DND-41 (cell line): ENCODE measurements at regions not wholly inside any gene's neighbourhood (a gene's known extent, or its start where the extent isn't known, plus 50 kb on each side); places are given as distances from the start of the nearest gene placed in this dataset.

Source experiments
- ATAC-seq: fragments of 200-7000 bp; cut with Tn5 transposase; 3 replicates; pipeline ENCODE4 v1.9.1; 2021; ENCODE audit warnings: low read depth; ENCODE audit not compliant: insufficient read depth
- DNase-seq: peaks from one replicate; pipeline ENCODE4 v3.0.0-alpha.2; 2020
- H2AFZ ChIP-seq: 2 replicates; pipeline ENCODE4 v1.6.0; 2012; ENCODE audit warnings: low read depth, low read length
- H3K27ac ChIP-seq: 2 replicates; pipeline ENCODE4 v1.5.1; 2012; ENCODE audit warnings: low read length, inconsistent platforms
- H3K27me3 ChIP-seq: fragments of 200-600 bp; sonication (generic); 2 replicates; pipeline ENCODE4 v1.6.0; 2012; ENCODE audit warnings: low read length, mild to moderate bottlenecking, inconsistent platforms; ENCODE audit not compliant: insufficient read depth, poor library complexity
- H3K36me3 ChIP-seq: 2 replicates; pipeline ENCODE4 v1.5.1; 2012; ENCODE audit warnings: low read length, inconsistent platforms; ENCODE audit not compliant: insufficient read depth
- H3K4me1 ChIP-seq: 2 replicates; pipeline ENCODE4 v1.5.1; 2012; ENCODE audit warnings: mild to moderate bottlenecking, low read length; ENCODE audit not compliant: insufficient read depth
- H3K4me2 ChIP-seq: 2 replicates; pipeline ENCODE4 v1.6.0; 2012; ENCODE audit warnings: mild to moderate bottlenecking, moderate library complexity, low read length, inconsistent platforms; ENCODE audit not compliant: insufficient read depth
- H3K4me3 ChIP-seq, 2 experiments: fragments of 200-600 bp in 1 of 2; shearing (Covaris generic) in 1 of 2; 2 replicates each; pipeline ENCODE4 v1.5.1; 2012 to 2016; ENCODE audit warnings: inconsistent platforms in 2 of 2, low read length in 2 of 2, mild to moderate bottlenecking in 2 of 2, low read depth in 1 of 2, moderate library complexity in 1 of 2
- H3K79me2 ChIP-seq: 2 replicates; pipeline ENCODE4 v1.6.0; 2012; ENCODE audit warnings: low read length, inconsistent platforms; ENCODE audit not compliant: insufficient read depth
- H3K9ac ChIP-seq: 2 replicates; pipeline ENCODE4 v1.6.0; 2012; ENCODE audit warnings: low read depth, mild to moderate bottlenecking, inconsistent platforms, low read length, moderate library complexity
- H3K9me3 ChIP-seq: 2 replicates; pipeline ENCODE4 v1.5.1; 2012; ENCODE audit warnings: low read length, moderate library complexity, mild to moderate bottlenecking, inconsistent platforms; ENCODE audit not compliant: insufficient read depth, severe bottlenecking
- H4K20me1 ChIP-seq: 2 replicates; pipeline ENCODE4 v1.6.0; 2012; ENCODE audit warnings: low read length; ENCODE audit not compliant: insufficient read depth
- EZH2 ChIP-seq: IDR thresholded peaks from 3 replicates; pipeline ENCODE4 v1.6.1; 2012; ENCODE audit warnings: borderline replicate concordance, low read depth, mild to moderate bottlenecking, moderate library complexity, low read length, inconsistent platforms; ENCODE audit not compliant: severe bottlenecking
- TF ChIP-seq, protein P1 (sequence below): IDR thresholded peaks from 2 replicates; pipeline ENCODE4 v1.5.1; 2012; ENCODE audit warnings: borderline replicate concordance, low read length, moderate library complexity, mild to moderate bottlenecking; ENCODE audit not compliant: poor library complexity, severe bottlenecking; ENCODE audit errors: extremely low read depth

DNA sequence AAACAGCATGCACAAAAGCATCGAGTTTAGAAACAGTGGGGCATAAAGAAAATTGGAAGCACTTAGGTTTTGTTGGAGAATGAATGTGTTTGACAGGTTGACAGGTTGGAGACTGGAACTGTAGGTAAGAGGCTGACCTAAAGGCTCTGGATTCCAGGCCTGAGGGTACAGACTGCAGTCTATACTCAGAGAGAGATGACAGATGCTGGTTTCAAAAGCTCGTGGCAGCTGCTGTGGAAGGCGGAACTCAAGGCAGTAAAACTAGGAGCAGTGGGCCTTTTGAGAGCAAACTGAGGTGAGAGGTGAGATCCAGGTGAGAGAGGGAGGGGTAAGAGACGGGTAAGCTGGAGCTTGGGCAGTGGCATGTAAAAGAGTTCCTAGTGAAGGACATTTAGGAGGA lies 415.2 kb downstream of the TRIML1 start:
- Histone ChIP-seq H3K79me2 (no peaks in the 10 kb centered on the region), H3K4me2 (no peak overlapping the region), H3K9me3 (no peaks in the 10 kb centered on the region), H4K20me1 (no peaks in the 10 kb centered on the region; the same call in 1 of the 2 replicates), H2AFZ (no peak overlapping the region), H3K4me1 (no peaks in the 10 kb centered on the region), H3K4me3 (no peak overlapping the region), H3K9ac (no peak overlapping the region), H3K36me3 (no peaks in the 10 kb centered on the region), H3K27me3 (no peaks in the 10 kb centered on the region), H3K27ac (no peak overlapping the region)
- ATAC-seq (no peak), DNase-seq (no peak)
- TF ChIP-seq, protein P1, sequence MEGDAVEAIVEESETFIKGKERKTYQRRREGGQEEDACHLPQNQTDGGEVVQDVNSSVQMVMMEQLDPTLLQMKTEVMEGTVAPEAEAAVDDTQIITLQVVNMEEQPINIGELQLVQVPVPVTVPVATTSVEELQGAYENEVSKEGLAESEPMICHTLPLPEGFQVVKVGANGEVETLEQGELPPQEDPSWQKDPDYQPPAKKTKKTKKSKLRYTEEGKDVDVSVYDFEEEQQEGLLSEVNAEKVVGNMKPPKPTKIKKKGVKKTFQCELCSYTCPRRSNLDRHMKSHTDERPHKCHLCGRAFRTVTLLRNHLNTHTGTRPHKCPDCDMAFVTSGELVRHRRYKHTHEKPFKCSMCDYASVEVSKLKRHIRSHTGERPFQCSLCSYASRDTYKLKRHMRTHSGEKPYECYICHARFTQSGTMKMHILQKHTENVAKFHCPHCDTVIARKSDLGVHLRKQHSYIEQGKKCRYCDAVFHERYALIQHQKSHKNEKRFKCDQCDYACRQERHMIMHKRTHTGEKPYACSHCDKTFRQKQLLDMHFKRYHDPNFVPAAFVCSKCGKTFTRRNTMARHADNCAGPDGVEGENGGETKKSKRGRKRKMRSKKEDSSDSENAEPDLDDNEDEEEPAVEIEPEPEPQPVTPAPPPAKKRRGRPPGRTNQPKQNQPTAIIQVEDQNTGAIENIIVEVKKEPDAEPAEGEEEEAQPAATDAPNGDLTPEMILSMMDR = no peak
- no peak for TF ChIP-seq EZH2

DNA sequence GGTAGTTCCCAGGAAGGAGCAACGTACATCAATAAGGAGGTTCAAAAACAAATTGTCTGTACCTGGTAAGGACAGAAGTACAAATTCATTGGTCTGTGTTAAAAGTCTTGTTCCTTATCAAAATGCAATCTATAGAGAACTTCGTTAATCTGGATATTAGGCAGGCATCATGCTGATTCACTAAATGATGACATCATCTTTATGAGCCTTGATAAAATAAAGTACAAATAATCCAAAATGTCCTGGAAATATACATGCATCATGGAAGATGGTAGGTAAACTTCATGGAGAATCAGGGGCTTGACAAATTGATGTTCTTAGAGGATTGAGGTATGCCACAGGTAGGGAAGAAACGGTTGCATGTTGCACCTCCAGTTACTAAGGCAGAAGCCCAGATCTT lies 433.9 kb downstream of the TRIML1 start:
- H3K36me3 ChIP-seq = no peaks in the 10 kb centered on the region
- no peaks in the 10 kb centered on the region for H3K27me3 ChIP-seq
- no peak overlapping the region for H3K4me2 ChIP-seq
- H4K20me1 ChIP-seq = no peaks in the 10 kb centered on the region
- TF ChIP-seq, protein P1 = no peak
- no peak for TF ChIP-seq EZH2
- H3K4me1 ChIP-seq = no peaks in the 10 kb centered on the region
- no peak overlapping the region for H3K9ac ChIP-seq
- no peaks in the 10 kb centered on the region for H3K9me3 ChIP-seq
- no peaks in the 10 kb centered on the region for H3K79me2 ChIP-seq
- H3K27ac ChIP-seq = no peak overlapping the region
- no peak for DNase-seq
- H3K4me3 ChIP-seq = no peak overlapping the region
- H2AFZ ChIP-seq = no peak overlapping the region
- ATAC-seq = no peak

DNA sequence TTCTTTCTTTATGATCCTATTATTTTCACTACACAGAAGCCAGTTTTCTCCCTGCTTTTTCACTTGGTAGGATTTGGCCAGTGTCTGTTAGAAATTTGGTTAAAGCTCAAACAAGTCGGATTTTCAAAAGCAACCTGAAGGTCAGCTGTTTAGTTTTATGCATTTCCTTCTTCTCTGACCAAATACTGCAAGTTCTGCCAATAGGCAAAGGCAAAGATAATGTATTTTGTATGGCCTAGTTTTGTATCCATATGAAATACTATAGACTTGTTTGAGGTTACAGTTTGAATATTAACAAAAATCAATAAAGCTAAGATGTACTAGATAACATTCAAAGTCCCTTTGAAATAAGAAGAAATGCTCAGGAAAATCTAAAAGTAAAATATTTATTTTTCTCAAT lies 439.4 kb downstream of the TRIML1 start:
- Histone ChIP-seq H3K9ac (no peak overlapping the region), H3K27ac (no peak overlapping the region), H3K9me3 (no peaks in the 10 kb centered on the region), H4K20me1 (no peaks in the 10 kb centered on the region), H3K36me3 (no peaks in the 10 kb centered on the region), H3K4me2 (no peak overlapping the region), H3K4me1 (no peaks in the 10 kb centered on the region), H3K4me3 (no peak overlapping the region), H3K79me2 (no peaks in the 10 kb centered on the region), H3K27me3 (no peaks in the 10 kb centered on the region), H2AFZ (no peak overlapping the region)
- ATAC-seq (no peak), DNase-seq (no peak)
- TF ChIP-seq EZH2 = no peak
- TF ChIP-seq, protein P1 = no peak

DNA sequence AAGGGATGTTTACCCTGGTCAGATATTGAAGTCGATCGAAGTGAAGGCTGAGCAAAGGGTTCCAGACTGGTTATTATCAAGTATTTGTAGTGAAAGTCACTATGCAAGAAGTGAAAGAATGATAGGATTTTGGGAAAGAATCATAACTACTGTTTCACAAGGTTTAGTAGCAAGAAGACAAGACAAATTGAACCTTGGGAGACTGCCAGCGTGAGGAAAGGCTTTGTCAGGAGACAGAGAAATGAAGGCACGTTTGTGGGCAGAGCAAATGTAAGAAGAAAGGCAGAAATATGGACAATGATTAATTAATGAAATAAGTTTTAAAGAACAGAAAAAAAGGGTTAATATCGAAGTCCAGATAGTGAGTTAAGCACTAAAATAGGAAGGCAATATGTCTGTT lies 456.8 kb downstream of the TRIML1 start:
- Histone ChIP-seq H3K27me3 (no peaks in the 10 kb centered on the region), H3K4me1 (no peaks in the 10 kb centered on the region), H3K36me3 (no peaks in the 10 kb centered on the region), H4K20me1 (no peaks in the 10 kb centered on the region), H3K4me2 (no peak overlapping the region), H3K79me2 (no peaks in the 10 kb centered on the region), H3K4me3 (no peak overlapping the region), H2AFZ (no peak overlapping the region), H3K9me3 (no peaks in the 10 kb centered on the region), H3K9ac (no peak overlapping the region), H3K27ac (no peak overlapping the region)
- no peak for DNase-seq
- TF ChIP-seq EZH2 = no peak
- TF ChIP-seq, protein P1 = no peak
- no peak for ATAC-seq
